IMR-90 (cell line): ENCODE measurements at regions not wholly inside any gene's neighbourhood (a gene's known extent, or its start where the extent isn't known, plus 50 kb on each side); places are given as distances from the start of the nearest gene placed in this dataset.

Experiments used
- BHLHE40 ChIP-seq: fragments of 150-350 bp; IDR thresholded peaks from 2 replicates; pipeline ENCODE4 v1.6.1; 2016; ENCODE audit warnings: mild to moderate bottlenecking, low read depth, low read length
- CEBPB ChIP-seq: IDR thresholded peaks from 2 replicates; pipeline ENCODE4 v1.6.1; 2012; ENCODE audit warnings: low read depth, low read length, improper control_type of control experiment
- CTCF ChIP-seq: conservative IDR thresholded peaks from 2 replicates; pipeline ENCODE4 v1.5.1; 2012; ENCODE audit warnings: mild to moderate bottlenecking, low read depth, low read length, improper control_type of control experiment
- MXI1 ChIP-seq: IDR thresholded peaks from 2 replicates; pipeline ENCODE4 v1.6.1; 2012; ENCODE audit warnings: low read depth, mild to moderate bottlenecking, low read length, moderate library complexity, borderline replicate concordance
- POLR2A ChIP-seq: IDR thresholded peaks from 2 replicates; pipeline ENCODE4 v1.6.1; 2012; ENCODE audit warnings: mild to moderate bottlenecking, low read depth, low read length
- RAD21 ChIP-seq: IDR thresholded peaks from 2 replicates; pipeline ENCODE4 v1.6.1; 2012; ENCODE audit warnings: low read length, improper control_type of control experiment

GRCh38 chr18:40049716-40050115 is 1905.3 kb upstream of the PIK3C3 start:
- TF ChIP-seq CTCF (no peak), CEBPB (no peak), MXI1 (no peak), RAD21 (no peak), BHLHE40 (no peak), POLR2A (no peak)
